CD4-positive, alpha-beta T cell (primary cell): ENCODE measurements at regions not wholly inside any gene's neighbourhood (a gene's known extent, or its start where the extent isn't known, plus 50 kb on each side); places are given as distances from the start of the nearest gene placed in this dataset.

ENCODE experiments used
- ATAC-seq: fragments of 200-7000 bp; cut with Tn5 transposase; one replicate; pipeline ENCODE4 v1.10.0; 2022; ENCODE audit warnings: mild to moderate bottlenecking; ENCODE audit not compliant: poor library complexity
- CTCF ChIA-PET: fragments of 350-600 bp; sonication (Branson Sonifier 250); formaldehyde crosslinking; loops from one replicate; lab custom pipeline; 2021; ENCODE audit warnings: antibody characterized with exemption, inconsistent platforms; lab: Charles Lee
- POLR2A ChIA-PET: fragments of 350-600 bp; sonication (Branson Sonifier 250); formaldehyde crosslinking; loops from one replicate; lab custom pipeline; 2021; ENCODE audit warnings: antibody characterized with exemption, inconsistent platforms; lab: Charles Lee
- DNase-seq, 14 experiments: peaks; one replicate each; pipeline ENCODE4 v3.0.0-alpha.2; 2013 to 2020; ENCODE audit warnings: mixed read lengths in 2 of 14
- H3K27ac ChIP-seq, 2 donors: one replicate each; pipeline versions ENCODE4 v1.5.1 to v1.7.0; 2013; ENCODE audit warnings: low read length in 2 of 2, low read depth in 1 of 2, mild to moderate bottlenecking in 1 of 2
- H3K27me3 ChIP-seq, 2 experiments: 1 replicate in 1 of 2; 2 replicates in 1 of 2; pipeline versions ENCODE4 v1.6.1 to v1.7.0; 2013; ENCODE audit warnings: low read length in 2 of 2, control low read depth in 1 of 2, mild to moderate bottlenecking in 1 of 2, moderate library complexity in 1 of 2; ENCODE audit not compliant: insufficient read depth in 2 of 2, control insufficient read depth in 1 of 2
- H3K36me3 ChIP-seq: one replicate; pipeline ENCODE4 v1.6.1; 2013; ENCODE audit warnings: low read length, control low read depth; ENCODE audit not compliant: insufficient read depth
- H3K4me1 ChIP-seq: one replicate; pipeline ENCODE4 v1.6.1; 2013; ENCODE audit warnings: low read length, control low read depth; ENCODE audit not compliant: insufficient read depth
- H3K4me3 ChIP-seq: one replicate; pipeline ENCODE4 v1.5.1; 2013; ENCODE audit warnings: mild to moderate bottlenecking, low read length, moderate library complexity
- H3K9me3 ChIP-seq, 2 experiments: 1 replicate in 1 of 2; 2 replicates in 1 of 2; pipeline versions ENCODE4 v1.6.1 to v1.7.0; 2013; ENCODE audit warnings: low read length in 2 of 2, mild to moderate bottlenecking in 2 of 2, control low read depth in 1 of 2, moderate library complexity in 1 of 2; ENCODE audit not compliant: control insufficient read depth in 1 of 2, insufficient read depth in 1 of 2
- H3K27ac Mint-ChIP-seq: one replicate; pipeline ENCODE4 v1.8.0; 2020; ENCODE audit warnings: mixed read lengths
- H3K27me3 Mint-ChIP-seq: one replicate; pipeline ENCODE4 v1.8.0; 2021; ENCODE audit warnings: mixed read lengths
- H3K36me3 Mint-ChIP-seq: one replicate; pipeline ENCODE4 v1.8.0; 2021; ENCODE audit warnings: low read depth, mixed read lengths
- H3K4me1 Mint-ChIP-seq: one replicate; pipeline ENCODE4 v1.8.0; 2021; ENCODE audit warnings: low read depth, mixed read lengths
- H3K4me3 Mint-ChIP-seq: one replicate; pipeline ENCODE4 v1.8.0; 2020; ENCODE audit warnings: mild to moderate bottlenecking, mixed read lengths
- H3K9me3 Mint-ChIP-seq: one replicate; pipeline ENCODE4 v1.8.0; 2020; ENCODE audit warnings: mixed read lengths
- intact Hi-C, 2 experiments: fragments of 100-400 bp; cut with DNase I in 1 of 2; cut with micrococcal nuclease in 1 of 2; formaldehyde crosslinking; loops; one replicate each; pipeline versions ENCODE4 v1.15.1 to v1.9.0; 2023 to 2025; cut with DNase I, micrococcal nuclease
- TF ChIP-seq, protein P1 (sequence below): fragments of 200-600 bp; IDR thresholded peaks from one replicate; pipeline ENCODE4 v1.8.0; 2022; ENCODE audit warnings: antibody characterized with exemption, mild to moderate bottlenecking

DNA sequence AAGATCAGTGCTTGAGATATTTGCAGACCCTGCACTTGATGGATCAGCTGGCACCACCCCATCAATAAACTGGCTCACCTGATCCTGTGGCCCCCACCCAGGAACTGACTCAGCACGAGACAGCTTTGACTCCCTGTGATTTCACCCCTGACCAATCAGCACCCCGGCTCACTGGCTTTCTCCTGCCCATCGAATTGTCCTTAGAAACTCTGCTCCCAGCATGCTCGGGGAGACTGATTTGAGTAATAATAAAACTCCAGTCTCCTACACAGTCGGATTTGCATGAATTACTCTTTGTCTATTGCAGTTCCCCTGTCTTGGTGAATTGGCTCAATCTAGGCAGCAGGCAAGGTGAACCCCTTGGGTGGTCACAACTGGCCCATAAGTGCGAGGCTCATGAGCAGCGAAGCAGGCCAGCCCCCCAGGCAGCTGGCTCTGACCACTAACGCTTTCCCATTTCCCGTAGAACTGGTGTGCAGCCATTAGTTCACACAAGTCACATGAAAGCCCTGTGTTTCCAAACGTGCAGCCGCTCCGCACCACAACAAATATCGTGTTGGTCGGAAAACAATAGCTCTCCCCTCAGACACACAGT, 79.6 kb downstream of the RSPH3 start:
- Mint-ChIP-seq H3K4me3 (no peak overlapping the region), H3K4me1 (peaks cover 28% of the 10 kb centered on the region), H3K9me3 (no peaks in the 10 kb centered on the region), H3K27me3 (no peaks in the 10 kb centered on the region), H3K36me3 (no peaks in the 10 kb centered on the region), H3K27ac (no peak overlapping the region)
- DNase-seq (no peak), ATAC-seq (no peak)
- Histone ChIP-seq H3K27ac (no peak overlapping the region), H3K36me3 (no peaks in the 10 kb centered on the region), H3K27me3 (no peaks in the 10 kb centered on the region), H3K4me3 (no peak overlapping the region), H3K9me3 (no peaks in the 10 kb centered on the region), H3K4me1 (peaks cover 16% of the 10 kb centered on the region)
- intact Hi-C loops, result no loop called here
- ChIA-PET POLR2A (no interaction called here), CTCF (interaction anchor here (0.8 kb wide), 1 partner anchor 123 kb away, joined by 3 read pairs; no protein-coding TSS in a partner anchor)
- TF ChIP-seq, protein P1, sequence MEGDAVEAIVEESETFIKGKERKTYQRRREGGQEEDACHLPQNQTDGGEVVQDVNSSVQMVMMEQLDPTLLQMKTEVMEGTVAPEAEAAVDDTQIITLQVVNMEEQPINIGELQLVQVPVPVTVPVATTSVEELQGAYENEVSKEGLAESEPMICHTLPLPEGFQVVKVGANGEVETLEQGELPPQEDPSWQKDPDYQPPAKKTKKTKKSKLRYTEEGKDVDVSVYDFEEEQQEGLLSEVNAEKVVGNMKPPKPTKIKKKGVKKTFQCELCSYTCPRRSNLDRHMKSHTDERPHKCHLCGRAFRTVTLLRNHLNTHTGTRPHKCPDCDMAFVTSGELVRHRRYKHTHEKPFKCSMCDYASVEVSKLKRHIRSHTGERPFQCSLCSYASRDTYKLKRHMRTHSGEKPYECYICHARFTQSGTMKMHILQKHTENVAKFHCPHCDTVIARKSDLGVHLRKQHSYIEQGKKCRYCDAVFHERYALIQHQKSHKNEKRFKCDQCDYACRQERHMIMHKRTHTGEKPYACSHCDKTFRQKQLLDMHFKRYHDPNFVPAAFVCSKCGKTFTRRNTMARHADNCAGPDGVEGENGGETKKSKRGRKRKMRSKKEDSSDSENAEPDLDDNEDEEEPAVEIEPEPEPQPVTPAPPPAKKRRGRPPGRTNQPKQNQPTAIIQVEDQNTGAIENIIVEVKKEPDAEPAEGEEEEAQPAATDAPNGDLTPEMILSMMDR, result no peak

DNA sequence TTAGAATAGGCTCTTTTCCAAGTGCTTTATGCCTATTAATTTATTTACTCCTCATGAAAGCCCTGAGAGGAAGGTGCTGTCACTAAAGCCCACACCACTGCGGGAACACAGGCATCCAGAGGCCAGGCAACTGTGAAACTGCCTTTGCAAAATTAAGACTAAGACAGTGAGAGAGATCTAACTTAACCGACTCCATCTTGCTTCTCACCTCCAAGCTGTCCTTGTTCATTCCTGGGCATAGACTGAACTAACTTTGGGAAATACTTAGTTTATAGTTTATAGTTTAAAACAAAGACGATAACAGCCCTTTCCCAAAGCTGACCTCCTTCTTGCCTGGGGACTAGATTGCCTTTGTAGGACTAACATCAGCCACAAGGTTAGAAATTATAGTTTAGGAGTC, 80.1 kb downstream of the RSPH3 start:
- H3K27ac Mint-ChIP-seq, result no peak overlapping the region
- ATAC-seq, result no peak
- Histone ChIP-seq H3K9me3 (no peaks in the 10 kb centered on the region), H3K36me3 (no peaks in the 10 kb centered on the region), H3K27me3 (no peaks in the 10 kb centered on the region), H3K4me1 (peaks cover 16% of the 10 kb centered on the region), H3K4me3 (no peak overlapping the region), H3K27ac (no peak overlapping the region)
- no peaks in the 10 kb centered on the region for H3K27me3 Mint-ChIP-seq
- no peak for DNase-seq
- CTCF ChIA-PET, result interaction anchor here (0.8 kb wide), 1 partner anchor 122 kb away, joined by 3 read pairs; no protein-coding TSS in a partner anchor
- H3K4me3 Mint-ChIP-seq, result no peak overlapping the region
- POLR2A ChIA-PET, result no interaction called here
- peaks cover 32% of the 10 kb centered on the region for H3K4me1 Mint-ChIP-seq
- no peaks in the 10 kb centered on the region for H3K9me3 Mint-ChIP-seq
- TF ChIP-seq, protein P1, result no peak
- intact Hi-C loops, result no loop called here
- no peaks in the 10 kb centered on the region for H3K36me3 Mint-ChIP-seq

DNA sequence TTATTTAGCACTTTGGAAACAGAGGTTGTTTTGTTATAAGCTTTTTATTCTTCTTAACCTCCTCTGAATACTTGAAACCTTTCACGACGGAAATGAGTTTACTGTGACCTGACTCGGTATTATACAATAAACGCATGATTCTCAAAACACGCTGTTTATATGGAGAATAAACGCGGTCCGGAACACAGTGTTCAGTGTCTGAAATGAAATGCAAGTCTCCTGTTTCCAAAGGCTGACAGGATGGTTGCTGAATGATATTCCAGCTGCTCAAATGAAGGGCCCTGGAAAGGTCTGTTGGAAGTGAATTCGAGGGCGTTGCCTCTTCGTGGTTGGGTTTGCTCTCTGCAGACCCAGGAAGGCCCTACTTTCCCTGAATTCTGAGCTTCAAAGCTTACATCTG, 83.4 kb downstream of the RSPH3 start:
- Mint-ChIP-seq H3K9me3 (no peaks in the 10 kb centered on the region), H3K36me3 (no peaks in the 10 kb centered on the region), H3K4me3 (no peak overlapping the region), H3K4me1 (peaks cover 53% of the 10 kb centered on the region), H3K27me3 (no peaks in the 10 kb centered on the region), H3K27ac (peak overlapping the region; percentile 12)
- no peaks in the 10 kb centered on the region for H3K9me3 ChIP-seq
- no peaks in the 10 kb centered on the region for H3K36me3 ChIP-seq
- no peak overlapping the region for H3K4me3 ChIP-seq
- ChIA-PET CTCF (no interaction called here), POLR2A (interaction anchor here (0.7 to 1.4 kb wide), 5 partner anchors 11 to 127 kb away, joined by 3 to 4 read pairs (median 3); no protein-coding TSS in a partner anchor)
- DNase-seq (no peak), ATAC-seq (no peak)
- H3K4me1 ChIP-seq, result peaks cover 30% of the 10 kb centered on the region
- TF ChIP-seq, protein P1, result no peak
- H3K27ac ChIP-seq, result no peak overlapping the region
- intact Hi-C loops, result no loop called here
- no peaks in the 10 kb centered on the region for H3K27me3 ChIP-seq
